D341Med (cell line): ENCODE measurements at regions not wholly inside any gene's neighbourhood (a gene's known extent, or its start where the extent isn't known, plus 50 kb on each side); places are given as distances from the start of the nearest gene placed in this dataset.
"Not testable (repeated sequence)": the region's sequence is repeated elsewhere in the genome, so short reads cannot be mapped to it uniquely, and the experiment has no call there.

Source experiments
- DNase-seq: peaks from one replicate; pipeline ENCODE4 v3.0.0; 2012; ENCODE audit warnings: low spot score

DNA sequence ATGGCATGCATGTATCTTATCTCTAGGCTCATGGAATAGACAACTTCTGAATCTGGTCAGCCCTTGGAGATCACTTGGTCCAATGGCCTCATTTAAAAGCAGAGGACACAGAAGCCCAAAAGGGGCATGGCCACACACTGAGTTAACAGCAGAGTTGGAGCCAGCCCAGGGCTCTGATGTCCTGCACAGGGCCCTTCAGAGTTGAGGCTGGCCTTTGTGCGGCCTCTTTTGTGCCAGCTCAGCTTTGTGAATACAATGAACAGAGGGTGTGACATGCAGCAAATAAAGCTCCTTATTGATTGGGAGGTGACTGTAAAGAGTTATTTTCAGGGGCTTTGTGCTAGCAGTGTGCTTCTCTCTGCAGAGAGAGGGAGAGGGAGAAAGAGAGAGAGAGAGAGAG, 150.1 kb upstream of the STK32A start:
- DNase-seq = no peak

DNA sequence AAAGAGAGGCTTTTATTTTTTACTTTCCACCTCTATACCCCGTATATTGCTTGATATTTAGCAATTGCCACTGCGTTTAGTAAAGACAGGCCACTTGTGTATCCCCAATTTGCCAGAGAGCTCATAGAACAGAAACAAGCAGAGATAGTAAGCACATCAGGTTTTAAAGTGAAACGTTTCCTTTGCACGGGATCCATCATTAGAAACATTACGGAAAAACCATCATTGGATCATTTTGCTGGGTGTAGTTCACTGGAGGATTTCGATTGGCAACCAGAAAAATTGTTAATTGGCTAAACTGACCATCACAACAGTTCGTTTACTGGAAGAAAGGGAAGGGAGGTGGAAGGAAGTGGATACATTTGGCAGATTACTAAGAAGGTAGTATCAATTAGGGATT, 149.4 kb upstream of the STK32A start:
- no peak for DNase-seq

DNA sequence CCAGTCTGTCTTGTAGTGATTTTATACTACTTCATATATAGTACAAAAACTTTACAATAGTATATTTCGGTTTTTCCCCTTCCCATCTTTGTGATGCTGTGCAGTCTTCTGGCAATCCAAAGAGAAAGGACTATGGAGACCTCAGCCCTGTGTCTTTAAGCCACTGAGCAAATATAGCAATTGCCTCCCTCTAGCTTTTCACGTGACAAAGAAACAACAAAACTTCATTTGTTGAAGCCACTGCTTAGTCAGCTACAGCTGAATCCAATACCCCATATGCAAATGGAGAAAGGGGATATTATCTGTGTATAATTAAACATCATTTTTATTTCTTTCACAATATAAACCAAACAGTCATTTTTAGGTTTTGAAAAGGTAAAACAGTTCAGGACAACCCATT, 142.8 kb upstream of the STK32A start:
- no peak for DNase-seq

DNA sequence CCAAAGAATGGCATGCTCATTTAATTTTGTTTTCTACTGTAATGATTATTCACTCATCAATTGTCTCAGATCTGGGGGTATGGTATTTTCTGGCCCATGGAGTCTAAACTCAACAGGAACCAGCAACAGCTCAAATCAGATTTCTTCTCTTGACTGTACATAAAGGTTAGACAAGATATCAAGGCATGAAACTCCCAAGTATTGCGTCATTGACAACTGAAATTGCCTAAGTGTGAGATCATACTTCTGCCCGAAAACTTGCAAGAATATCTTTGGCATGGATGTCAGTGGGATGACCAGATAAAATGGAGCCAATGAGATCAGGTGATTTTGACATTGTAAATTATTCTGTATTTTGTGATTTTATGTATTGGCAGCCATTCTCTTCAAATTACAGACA, 141.7 kb upstream of the STK32A start:
- no peak for DNase-seq

DNA sequence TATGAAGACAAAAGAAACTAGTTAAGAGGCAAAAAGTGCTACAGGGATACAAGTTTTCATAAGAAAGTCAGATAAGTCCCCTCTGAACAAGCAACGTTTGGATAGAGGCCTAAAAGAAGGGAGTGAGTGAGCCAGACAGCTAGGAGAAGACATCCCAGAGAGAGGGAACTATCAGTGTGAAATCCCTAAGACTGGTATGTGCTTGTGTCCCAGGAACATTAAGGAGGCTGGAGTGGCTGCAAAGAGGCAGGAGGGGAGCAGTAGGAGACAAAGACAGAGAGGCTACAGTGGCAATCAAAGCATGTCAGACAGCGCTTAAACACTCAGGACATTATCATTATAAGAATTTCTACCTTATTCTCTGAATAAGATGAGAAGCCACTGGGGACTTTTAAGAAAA, 139.1 kb upstream of the STK32A start:
- no peak for DNase-seq

DNA sequence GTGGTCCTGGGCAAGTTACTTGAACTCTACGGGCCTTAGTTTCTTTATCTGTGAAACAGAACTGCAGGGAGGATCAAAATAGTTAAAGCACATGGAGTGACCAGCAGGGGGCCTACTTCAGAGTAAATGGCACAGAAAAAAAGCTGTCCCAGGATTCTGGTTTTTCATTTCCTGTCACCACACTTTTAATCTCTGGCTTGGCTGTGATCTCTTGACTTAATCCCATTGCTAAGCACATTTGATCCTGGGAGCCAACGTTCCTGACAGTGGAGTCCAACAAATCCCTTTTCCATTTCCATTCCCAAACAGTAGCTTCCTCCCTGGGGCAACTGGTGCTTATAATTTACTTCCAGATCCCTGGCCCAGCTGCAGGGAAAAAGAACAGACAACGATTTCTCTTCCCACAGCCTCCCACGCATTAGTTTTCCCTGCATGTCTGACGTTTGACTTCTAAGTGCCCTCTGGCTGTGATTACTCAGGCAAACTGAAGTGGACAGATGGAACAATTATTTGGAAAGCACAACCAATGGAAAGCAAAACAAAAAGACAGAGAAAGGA, 136.5 kb upstream of the STK32A start:
- peak; percentile 76 for DNase-seq

DNA sequence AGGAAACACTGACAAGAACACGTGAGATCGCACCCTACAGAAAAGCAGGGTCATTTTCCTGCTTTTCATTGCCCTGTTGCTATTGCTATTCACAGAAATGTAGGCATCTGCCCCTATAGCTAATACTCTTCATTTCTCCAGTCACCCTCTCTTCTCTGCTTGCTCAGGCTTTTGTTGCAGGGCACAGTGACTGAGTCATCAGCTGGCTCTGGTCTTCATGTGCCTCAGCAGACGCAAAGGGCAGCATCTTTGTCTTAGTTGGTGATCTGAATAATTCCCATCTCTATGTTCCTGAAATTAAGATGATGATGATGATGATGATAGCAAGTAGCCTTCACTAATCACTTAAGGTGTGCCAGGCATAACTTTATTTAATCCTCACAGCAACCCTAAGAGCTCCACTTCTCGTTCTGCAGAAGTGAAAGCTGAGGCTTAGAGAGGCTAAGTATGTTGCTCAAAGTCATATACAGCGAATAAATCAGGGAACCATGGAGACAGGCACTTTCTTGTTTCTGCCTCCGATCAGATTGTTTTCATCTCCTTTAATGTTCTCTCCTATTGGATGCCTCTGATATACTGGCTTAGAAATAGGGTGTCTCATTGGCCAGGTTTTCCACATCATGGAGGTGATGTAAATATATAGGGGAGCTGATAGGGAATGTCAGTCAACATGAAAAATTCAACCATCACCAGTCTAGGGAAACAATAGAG, 133.0 kb upstream of the STK32A start:
- DNase-seq = no peak

DNA sequence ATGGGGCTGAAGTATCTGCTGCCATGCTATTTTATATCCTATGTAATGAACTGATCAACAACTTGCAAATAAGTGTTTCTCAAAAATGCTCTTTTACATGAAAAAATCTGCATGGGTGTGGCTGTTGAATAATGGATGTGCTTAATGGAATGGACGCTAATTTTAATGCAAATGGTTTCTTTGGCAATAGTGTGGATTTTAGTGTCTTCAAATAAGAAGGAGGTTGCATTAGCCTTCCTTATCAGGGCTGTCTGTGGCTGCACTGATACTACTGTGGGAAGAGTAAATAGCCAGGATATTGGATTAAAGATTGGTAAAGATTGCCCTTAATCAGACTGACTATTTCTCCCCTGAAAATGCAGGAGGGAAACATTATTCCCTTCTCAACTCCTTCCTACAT, 121.9 kb upstream of the STK32A start:
- DNase-seq = no peak

DNA sequence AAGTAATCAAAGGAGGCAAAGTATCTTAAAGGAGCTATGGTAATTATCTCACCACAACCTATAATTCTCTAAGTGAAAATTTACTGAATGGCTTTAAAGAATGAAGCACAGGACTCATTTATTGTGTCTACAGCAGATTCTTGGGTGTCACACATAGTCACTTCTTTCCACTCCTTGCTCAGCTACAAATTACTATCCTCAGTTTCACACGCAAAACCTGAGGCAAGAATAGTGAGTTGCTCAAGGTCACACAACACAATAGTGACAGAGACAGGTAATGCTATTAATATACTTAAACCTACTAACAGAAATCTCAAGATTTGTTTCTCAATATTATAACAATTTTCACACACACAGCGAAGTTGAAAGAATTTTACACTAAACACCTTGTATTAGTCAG, 120.9 kb upstream of the STK32A start:
- no peak for DNase-seq

DNA sequence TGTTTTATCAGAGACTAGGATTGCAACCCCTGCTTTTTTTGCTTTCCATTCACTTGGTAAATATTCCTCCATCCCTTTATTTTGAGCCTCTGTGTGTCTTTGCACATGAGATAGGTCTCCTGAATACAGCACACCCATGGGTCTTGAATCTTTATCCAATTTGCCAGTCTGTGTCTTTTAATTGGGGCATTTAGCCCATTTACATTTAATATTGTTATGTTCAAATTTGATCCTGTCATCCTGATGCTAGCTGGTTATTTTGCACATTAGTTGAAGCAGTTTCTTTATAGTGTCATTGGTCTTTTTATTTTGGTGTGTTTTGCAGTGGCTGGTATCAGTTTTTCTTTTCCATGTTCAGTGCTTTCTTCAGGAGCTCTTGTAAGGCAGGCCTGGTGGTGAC, 95.1 kb upstream of the STK32A start:
- DNase-seq = not testable (repeated sequence)

DNA sequence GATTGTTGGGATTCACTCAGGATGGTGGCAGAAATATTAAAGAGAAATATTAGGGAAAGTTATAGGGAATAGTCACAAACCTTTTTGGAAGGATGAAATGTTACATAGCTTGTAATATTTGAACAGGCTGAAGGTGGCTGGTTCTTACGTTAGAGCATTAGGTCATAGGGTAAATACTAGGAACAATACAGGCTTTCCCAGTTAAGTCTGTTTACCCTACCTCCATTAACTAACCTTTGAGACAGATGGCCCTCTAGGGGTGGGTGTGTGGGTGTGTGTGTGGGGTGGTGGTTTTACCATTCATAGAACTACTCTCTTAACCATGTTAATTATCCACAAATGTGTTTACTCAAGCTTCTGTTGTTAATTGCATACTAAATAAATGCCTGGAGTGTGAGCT, 94.3 kb upstream of the STK32A start:
- no peak for DNase-seq

DNA sequence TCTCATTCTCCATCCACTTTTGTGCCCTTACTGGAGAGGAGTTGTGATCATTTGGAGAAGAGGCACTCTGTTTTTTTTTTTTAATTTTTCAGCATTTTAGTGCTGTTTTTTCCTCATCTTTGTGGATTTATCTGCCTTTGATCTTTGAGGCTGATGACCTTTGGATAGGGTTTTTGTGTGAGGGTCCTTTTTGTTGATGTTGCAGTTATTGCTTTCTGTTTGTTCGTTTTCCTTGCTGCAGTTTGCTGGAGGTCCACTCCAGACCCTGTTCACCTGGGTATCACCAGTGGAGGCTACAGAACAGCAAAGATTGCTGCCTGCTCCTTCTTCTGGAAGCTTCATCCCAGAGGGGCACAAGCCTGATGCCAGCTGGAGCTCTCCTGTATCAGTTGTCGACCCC, 93.2 kb upstream of the STK32A start:
- DNase-seq = not testable (repeated sequence)

DNA sequence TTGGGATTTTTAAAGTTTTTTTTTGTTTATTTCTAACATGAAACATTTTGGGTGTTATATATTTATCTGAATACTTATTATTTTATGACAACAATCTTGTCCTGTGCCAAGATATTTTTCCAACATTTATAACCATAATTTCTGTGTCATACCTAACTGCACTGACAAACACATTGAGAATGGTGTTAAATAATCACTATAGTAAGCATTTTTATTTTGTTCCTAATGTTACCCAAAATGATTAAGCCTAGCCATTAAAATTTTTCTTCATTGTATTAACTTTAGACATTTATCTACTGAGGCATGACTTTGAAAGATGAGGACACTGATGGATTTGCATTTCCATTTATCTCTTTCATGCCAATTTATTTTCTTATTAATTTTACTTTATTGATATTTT, 91.6 kb upstream of the STK32A start:
- no peak for DNase-seq

DNA sequence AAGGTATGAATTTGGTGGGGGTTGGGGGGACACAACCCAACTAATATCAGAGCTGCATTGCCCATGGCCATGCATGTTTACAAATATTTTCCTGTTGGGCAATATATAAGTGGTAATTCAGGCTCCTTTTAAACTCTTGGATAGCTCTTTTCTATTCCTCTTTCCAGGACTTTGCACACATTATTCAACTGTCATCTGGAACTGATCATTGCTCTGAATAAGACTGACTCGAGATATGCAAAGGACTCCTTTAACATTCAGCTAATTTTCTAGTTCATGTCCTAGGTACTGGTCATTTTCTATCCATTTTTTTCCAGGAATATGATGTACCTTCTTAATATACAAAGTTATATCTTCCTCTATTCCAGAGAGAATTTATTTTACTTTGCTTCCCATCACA, 89.5 kb upstream of the STK32A start:
- no peak for DNase-seq

DNA sequence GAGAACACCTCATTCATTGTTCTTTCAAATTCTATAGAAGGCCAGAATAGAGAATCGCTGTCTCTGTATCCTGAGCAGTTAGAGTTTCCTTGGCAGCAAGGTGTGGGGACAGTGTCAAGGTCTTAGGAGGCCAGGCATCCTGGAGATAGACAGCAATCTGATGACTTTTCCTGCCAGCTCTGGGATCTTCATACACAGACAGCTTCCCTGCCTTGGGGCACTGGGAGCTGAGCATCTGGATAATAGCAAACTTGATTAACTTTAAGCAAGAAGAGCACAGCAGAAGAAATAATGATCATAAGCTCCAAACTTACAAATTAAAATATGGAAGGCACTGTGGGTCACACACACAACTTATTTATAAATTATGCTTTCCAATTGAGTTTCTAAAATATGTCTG, 86.1 kb upstream of the STK32A start:
- DNase-seq = no peak

DNA sequence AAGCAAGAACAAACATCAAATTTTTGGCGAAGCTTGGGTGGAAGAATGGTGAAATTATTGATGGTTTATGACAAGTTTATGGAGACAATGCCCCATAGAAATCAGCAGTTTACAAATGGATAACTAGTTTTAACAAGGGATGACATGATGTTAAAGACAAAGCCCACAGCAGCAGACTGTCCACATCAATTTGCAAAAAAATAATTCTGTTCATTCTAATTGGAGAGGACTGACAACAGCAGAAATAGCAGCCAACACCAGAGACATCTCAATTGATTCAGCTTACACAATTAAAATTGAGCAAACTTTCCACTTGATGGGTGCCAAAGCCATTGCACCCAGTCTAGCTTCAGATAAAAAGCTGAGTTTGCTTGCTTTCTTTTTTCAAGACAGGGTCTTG, 82.7 kb upstream of the STK32A start:
- no peak for DNase-seq

DNA sequence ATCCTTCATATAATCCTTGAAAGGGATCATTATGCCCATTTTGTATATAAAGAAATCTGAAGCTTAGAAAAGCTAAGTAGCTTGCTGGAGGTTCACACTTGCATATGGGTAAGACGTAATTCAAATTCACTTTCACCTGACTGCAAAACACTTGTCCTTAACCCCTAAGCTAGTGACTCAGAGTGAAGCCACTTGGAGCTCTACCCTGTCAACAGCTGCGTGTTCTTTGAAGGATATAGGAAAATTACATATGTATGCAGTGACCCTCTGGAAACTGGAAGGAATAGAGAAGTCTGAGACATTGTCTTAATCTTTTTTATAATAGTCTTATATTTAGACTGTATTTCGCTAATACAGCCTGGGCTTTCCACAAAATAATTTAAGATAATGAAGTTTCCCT, 80.0 kb upstream of the STK32A start:
- DNase-seq = no peak

DNA sequence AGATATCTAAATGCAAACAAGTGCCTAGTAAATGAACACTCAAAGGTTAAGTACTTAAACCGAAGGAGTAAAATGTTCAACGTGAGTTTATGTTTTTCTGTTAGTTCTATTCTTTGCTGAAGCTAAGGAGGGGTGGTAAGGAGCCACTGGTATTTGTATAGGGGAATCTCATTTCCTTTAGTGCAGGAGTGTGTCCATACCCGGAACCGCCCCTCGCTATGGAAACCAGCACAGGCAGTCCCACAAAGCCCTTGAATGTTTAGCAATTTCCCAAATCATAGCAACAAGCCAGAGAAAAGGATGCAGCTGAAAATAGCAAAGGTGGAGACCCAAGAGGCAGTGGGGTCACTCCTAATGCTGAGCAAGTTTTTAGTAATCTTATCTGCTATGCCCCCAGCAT, 78.8 kb upstream of the STK32A start:
- DNase-seq = no peak

DNA sequence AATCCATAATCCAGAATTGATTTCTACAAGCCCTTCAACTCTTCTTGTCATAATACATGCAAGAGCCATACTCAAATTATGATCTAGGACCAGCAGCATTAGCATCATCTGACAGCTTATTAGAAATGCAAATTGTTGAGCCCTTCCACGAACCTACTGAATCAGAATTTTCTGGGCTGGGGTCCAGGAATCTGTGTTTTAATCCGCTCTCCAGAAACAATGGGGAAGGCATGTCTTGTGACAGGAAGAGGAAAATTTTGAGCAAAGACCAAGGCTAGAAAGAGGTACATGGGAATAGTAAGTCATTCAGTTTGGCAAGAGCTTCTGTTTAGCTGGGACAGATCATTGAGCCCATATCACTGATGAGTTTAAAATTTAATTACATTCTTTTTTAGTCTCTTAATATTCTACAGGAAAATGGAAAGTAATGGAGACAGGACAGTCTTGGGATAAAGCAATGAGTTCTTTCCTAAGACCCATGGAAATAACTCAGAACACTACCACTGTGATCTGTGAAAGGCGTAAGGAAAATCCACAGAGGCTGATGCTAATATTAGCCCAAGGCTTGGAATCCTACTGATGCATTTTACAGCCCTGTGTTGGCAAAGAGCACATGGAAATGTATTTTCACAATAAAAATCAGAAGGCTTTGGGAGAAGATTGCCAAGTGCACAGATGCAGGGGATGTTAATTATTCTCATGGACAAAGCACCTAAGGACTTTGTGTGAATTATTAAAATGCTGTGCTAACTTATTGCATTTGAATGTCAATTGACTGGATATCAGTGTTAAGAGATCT, 73.7 kb upstream of the STK32A start:
- no peak for DNase-seq

DNA sequence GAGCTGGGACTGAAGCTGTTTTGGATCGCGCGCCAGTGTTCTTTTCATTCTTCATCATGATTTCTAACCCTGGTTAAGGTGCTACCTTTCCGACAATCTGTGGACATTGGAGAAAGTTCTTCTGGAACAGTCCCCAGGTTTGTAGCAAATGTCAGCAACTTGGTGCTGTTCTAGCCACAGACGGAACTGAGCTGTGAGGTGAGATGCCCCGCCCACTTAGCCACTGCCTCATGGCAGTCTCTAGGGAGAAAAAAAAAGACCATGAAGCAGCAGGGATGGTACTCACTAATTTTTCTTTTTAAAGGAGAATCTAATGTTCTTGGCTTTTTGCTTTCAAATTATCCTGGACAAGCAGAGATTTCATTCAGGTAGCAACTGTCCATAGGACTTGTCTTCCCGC, 72.1 kb upstream of the STK32A start:
- DNase-seq = no peak

DNA sequence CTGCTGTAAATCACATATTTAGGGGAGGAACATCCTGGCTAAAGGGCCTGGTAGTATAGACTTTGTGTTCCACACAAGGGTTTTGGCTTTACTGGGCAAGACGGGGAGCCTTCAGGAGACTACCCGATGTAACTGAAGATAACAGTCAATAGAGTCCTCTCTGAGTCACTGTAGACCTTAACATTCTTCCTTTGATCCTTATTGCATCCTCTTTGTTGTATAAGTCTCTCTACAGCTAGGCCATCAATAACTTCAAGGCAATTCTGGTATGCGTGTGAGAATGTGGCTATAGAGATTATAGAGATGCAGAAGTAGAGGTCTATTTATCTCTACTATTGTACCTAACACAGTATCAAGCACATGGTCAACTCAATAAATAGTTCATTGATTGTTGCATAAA, 67.3 kb upstream of the STK32A start:
- DNase-seq = no peak

DNA sequence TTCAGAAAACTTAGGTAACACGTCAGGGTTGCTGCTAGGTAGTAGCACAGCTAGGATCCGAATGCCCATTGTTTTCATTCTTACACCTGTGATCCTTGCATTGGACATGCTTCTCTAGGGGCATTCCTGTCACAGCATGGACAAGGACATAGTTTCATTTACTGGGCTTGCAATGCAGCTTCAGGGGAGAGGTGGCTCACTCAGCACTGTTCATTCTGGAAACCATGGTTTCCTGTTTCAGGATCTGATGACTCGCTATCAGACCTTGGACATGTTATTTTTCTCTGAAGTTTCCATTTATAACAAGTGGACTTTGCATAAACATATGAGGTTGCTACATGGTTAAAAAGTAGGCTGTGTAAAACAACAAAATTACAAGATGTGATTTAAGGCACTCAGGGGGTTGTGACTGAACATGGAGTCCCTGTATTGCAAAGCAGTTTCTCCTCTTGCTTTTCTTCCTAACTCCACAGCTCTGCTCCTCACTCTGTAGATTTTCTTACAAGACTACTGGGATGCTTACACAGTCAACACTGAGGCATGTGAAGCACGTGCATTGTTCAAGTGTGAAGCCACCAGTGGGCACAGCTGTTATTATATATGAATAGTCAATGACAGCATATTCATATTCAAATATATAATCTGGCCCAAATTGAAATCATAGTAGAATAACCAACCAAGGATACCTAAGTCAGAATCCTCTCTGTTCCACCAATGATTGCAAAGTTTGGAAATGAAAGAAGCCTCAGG, 66.1 kb upstream of the STK32A start:
- DNase-seq = no peak

DNA sequence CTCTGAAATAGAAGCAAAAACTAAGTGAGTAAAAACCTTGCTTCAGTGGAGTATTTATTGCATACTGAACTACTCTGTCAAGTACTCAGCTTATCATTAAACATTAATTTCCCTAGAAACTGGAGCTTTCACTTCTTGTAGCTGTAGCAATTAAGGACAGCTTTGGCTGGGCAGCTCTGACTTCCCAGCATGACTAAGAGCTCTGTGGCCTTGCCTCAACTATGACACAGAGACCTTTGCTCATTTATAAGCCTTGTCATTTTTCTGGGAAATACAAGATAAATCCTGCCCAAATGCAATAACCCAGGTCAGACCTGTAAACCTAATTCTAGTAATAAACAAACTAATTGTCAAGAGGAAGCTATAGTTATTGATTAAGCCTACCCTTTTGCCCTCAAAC, 65.4 kb upstream of the STK32A start:
- no peak for DNase-seq
